ENCODE measurements at regions not wholly inside any gene's neighbourhood (a gene's known extent, or its start where the extent isn't known, plus 50 kb on each side); places are given as distances from the start of the nearest gene placed in this dataset.

DNA sequence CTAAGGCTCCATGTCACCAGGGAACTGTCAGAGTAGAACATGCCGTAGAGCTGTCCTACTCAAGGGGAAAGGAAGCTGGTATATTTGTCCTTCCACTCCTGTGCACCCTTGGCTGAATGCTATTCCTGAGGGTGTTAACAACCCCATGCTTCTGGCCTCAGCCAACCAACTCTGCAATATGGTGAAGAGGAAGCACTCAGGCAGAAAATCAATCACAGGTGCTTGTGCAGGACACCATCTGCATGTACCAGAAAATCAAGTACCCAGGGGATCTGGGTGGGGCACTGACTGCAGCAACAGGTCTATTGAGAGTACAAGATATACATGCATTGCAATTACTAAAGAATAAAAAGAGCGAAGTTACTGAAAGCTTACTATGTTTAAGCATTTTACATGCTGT is 51.4 kb upstream of the NEK6 start:
- DNase-seq (ENCODE audit: unreplicated experiment): no peak
- Mint-ChIP-seq H3K9me3 (ENCODE audit: unreplicated experiment) (no peaks in the 10 kb centered on the region), H3K4me1 (ENCODE audit: insufficient read depth, unreplicated experiment) (no peaks in the 10 kb centered on the region), H3K36me3 (ENCODE audit: insufficient read depth, unreplicated experiment) (no peaks in the 10 kb centered on the region), H3K27me3 (ENCODE audit: insufficient read depth, unreplicated experiment) (peaks cover 62% of the 10 kb centered on the region), H3K27ac (ENCODE audit: low read depth, unreplicated experiment) (no peak overlapping the region), H3K4me3 (ENCODE audit: unreplicated experiment) (no peak overlapping the region)
- POLR2A ChIA-PET: no interaction called here
- intact Hi-C loops (cut with micrococcal nuclease): no loop called here
- CTCF ChIA-PET: no interaction called here
- no TSS peak for BruUV-seq (replicated peaks)
- TF ChIP-seq, protein P1, sequence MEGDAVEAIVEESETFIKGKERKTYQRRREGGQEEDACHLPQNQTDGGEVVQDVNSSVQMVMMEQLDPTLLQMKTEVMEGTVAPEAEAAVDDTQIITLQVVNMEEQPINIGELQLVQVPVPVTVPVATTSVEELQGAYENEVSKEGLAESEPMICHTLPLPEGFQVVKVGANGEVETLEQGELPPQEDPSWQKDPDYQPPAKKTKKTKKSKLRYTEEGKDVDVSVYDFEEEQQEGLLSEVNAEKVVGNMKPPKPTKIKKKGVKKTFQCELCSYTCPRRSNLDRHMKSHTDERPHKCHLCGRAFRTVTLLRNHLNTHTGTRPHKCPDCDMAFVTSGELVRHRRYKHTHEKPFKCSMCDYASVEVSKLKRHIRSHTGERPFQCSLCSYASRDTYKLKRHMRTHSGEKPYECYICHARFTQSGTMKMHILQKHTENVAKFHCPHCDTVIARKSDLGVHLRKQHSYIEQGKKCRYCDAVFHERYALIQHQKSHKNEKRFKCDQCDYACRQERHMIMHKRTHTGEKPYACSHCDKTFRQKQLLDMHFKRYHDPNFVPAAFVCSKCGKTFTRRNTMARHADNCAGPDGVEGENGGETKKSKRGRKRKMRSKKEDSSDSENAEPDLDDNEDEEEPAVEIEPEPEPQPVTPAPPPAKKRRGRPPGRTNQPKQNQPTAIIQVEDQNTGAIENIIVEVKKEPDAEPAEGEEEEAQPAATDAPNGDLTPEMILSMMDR (IDR thresholded peaks at IDR 0.05; ENCODE audit: unreplicated experiment): no peak
